DMS153 treated with DMSO at 0.1 percent for 48 hours (cell line): ENCODE measurements at regions not wholly inside any gene's neighbourhood (a gene's known extent, or its start where the extent isn't known, plus 50 kb on each side); places are given as distances from the start of the nearest gene placed in this dataset.
"Not testable (repeated sequence)": the region's sequence is repeated elsewhere in the genome, so short reads cannot be mapped to it uniquely, and the experiment has no call there.

ENCODE experiments used
- DNase-seq: peaks from one replicate; lab custom pipeline; 2025; ENCODE audit not compliant: unreplicated experiment; lab: John Stamatoyannopoulos, UW

GRCh38 chr5:120306303-120306702 is 157.8 kb upstream of the PRR16 start:
- DNase-seq = no peak

GRCh38 chr5:120314191-120314590 is 149.9 kb upstream of the PRR16 start:
- DNase-seq = no peak

- DNase-seq = no peak
These were observed 143.5 kb upstream of the PRR16 start for GRCh38 chr5:120320626-120321025.

- DNase-seq = no peak
These were observed 137.4 kb upstream of the PRR16 start for GRCh38 chr5:120326651-120327050.

DNA sequence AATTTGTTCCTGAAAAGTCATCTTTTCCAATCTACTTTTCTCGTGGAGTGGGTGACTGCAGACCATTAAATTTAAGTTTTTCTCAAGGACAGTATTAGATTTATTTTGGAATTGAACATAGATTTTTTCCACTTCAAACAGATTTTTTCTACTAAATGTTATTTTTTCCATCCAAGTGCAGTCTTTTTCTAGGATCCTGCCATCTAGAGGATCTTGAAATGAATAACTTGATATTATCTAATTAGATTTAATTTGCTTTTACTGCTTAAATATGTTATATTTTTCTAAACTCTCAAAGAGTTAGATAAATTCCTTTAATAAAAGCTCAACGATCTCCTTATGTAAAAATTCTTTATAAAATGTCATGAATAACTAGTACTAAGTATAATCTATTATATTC is 136.9 kb upstream of the PRR16 start:
- no peak for DNase-seq

DNA sequence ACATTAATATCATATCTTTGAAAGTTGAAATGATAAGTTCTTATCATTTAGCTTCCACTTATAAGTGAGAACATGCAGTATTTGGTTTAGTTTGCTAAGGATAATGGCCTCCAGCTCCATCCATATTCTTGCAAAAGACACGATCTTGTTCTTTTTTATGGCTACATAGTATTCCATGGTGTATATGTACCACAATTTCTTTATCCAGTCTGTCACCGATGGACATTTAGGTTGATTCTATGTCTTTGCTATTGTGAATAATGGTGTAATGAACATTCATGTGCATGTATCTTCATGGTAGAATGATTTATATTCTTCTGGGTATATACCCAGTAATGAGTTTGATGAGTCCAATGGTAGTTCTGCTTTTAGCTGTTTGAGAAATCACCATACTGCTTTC is 135.0 kb upstream of the PRR16 start:
- DNase-seq = no peak

DNA sequence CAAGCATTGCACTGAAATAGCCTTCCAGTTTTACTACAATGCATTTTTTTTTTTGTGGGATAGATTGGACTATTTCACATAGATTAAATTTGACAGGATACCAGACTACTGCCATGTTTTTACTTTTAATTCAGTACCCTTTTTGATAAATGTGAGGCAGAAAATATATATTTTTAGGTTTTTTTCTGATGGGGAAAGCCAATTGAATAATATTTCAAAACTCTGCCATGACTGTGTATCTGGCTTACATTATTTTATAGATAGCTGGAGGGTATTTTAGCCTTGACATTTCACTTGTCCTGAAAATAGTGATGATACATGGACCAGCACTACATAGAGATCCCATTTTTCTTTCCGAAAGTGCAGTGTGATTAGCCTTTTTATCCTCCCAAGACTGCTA is 133.5 kb upstream of the PRR16 start:
- DNase-seq = no peak

DNA sequence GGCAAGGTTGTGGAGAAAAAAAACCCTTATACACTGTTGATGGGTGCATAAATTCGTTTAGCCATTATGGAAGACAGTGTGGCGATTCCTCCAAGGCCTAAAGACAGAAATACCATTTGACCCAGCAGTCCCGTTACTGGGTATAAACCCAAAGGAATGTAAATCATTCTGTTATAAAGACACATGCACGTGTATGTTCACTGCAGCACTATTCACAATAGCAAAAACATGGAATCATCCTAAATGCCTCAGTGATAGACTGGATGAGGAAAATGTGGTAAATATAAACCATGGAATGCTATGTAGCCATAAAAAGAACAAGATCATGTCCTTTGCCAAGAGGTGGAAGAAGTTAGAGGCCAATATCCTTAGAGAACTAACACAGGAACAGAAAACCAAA is 119.9 kb upstream of the PRR16 start:
- DNase-seq = no peak

GRCh38 chr5:120345947-120346346 is 118.2 kb upstream of the PRR16 start:
- DNase-seq = no peak

DNA sequence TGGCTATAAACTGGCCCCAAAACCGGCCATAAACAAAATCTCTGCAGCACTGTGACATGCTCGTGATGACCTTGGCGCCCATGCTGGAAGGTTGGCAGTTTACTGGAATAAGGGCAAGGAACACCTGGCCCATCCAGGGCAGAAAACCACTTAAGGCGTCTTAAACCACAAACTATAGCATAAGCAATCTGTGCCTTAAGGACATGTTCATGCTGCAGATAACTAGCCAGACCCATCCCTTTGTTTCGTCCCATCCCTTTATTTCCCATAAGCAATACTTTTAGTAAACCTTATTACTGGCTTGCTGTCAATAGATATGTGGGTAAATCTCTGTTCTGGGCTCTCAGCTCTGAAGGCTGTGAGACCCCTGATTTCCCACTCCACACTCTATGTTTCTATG is 113.0 kb upstream of the PRR16 start:
- DNase-seq = not testable (repeated sequence)

GRCh38 chr5:120354126-120354525 is 110.0 kb upstream of the PRR16 start:
- no peak for DNase-seq

DNA sequence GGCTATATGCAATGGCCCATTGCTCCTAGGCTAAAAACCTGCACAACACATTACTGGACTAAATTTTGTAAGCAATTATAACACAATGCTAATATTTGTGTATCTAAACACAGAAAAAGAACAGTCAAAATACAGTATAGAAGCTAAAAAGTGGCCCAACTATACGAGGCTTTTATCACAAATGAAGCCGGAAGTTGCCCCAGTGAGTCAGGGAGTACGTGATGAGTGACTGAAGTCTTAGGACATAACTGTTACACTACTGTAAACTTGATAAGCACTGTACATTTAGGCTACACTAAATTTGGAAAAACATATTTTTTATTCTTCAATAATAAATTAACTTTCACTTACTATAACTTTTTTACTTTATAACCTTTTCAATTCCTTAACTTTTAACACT is 105.2 kb upstream of the PRR16 start:
- DNase-seq = no peak

DNA sequence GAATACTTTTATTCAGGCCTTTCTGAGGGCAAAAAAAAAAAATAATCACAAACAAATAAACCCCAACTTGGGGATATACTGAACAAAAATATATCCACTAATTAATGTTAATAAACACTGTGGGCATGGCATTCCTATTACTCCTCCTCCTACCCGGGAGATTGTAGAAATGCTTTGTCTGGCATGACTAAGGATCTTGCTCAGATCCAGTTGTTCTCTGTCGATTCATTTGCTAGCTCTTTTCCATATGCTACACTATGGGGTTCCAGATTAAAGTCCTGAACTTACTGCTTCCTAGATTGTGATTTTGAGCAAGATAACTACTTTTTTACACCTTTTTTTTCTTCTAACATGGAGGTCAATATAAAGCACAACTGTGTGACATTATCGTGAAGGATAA is 102.2 kb upstream of the PRR16 start:
- DNase-seq = no peak

DNA sequence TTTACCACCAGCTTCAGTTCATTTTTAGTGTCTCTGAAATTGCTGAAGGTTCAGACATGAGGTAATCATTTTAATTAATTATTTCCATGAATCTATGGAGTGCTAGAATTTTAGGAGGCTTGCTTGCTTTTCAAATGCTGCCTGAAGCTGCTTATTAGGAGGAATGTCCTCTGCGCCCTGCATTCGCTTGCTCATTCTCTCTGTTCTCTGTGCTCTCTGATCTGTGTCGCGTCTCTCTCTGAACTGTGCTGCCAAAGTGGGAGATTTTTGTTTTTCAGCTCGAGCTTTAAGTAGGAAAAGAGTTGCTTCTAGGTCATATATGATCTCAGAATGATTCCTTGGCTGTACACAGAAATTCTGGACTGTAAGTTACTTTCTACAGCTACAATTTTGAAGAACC is 101.7 kb upstream of the PRR16 start:
- DNase-seq = no peak

- no peak for DNase-seq
These were observed 98.2 kb upstream of the PRR16 start for GRCh38 chr5:120365656-120366446.

- no peak for DNase-seq
These were observed 96.0 kb upstream of the PRR16 start for GRCh38 chr5:120367896-120368634.

DNA sequence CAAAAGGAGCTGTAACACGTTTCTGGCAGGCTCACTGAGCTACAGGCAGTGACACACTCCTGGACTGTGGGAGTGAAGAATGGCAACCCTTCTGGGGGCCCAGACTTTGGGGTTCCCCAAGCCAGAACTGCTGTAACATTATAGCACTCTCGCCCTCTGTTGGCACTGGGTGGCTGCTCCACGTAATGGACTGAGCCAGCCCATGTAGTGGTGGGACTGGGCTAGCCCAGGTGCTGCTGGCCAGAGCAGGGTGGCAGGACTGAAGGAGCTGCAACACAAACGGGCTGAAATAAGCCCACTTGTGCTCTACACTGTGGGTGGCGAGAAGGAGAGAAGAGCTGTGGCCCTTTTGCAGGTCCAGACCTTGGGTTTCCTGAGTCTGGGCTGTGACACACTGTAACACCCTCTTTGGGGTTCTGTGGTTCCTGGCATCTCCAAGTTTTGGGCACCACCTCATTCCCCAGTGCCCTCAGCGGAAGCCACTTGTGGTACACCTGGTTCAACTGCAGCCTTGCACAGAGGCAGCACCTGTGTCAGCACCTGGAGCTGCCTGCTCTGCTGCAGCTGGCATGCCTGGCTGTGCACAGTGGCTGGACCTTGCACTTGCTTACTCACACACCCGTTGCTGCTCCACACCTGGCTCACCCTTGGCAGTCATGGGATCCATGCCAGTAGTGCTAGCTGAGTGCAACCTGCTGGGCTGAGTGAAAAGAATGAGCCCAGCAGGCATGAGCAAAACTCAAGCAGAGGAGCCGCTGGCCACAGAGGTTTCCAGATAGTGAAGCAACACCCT is 95.0 kb upstream of the PRR16 start:
- DNase-seq = no peak

- no peak for DNase-seq
These were observed 91.2 kb upstream of the PRR16 start for GRCh38 chr5:120372899-120373298.

DNA sequence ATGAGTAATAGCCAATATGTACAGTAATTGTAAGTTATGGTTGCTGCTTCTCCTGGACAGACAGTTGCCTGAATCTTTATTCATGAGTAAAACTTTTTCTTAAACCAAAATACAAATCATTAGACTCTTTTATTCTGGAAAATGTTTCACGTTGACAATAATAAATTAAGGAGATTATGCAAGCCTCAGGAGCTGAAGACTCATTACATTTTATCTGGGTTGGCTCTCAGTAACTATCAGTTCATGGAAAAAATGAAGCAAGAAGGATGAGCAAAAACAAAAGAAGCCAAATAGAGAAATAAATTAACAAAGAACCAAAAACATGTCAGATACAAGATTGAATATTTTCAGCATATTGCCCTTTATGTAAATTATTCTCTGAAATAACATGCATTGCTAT is 88.9 kb upstream of the PRR16 start:
- DNase-seq = no peak

GRCh38 chr5:120380644-120381043 is 83.5 kb upstream of the PRR16 start:
- DNase-seq = no peak

- no peak for DNase-seq
These were observed 81.3 kb upstream of the PRR16 start for GRCh38 chr5:120382833-120383232.

- no peak for DNase-seq
These were observed 77.1 kb upstream of the PRR16 start for GRCh38 chr5:120386981-120387380.
